Kidney epithelial cell (primary cell): ENCODE measurements at regions not wholly inside any gene's neighbourhood (a gene's known extent, or its start where the extent isn't known, plus 50 kb on each side); places are given as distances from the start of the nearest gene placed in this dataset.

ENCODE experiments used
- DNase-seq: peaks from one replicate; pipeline ENCODE4 v3.0.0-alpha.2; 2010; ENCODE audit warnings: low read depth
- H3K27me3 ChIP-seq: 2 replicates; pipeline ENCODE4 v1.6.0; 2011; ENCODE audit warnings: low read length; ENCODE audit not compliant: control insufficient read depth, insufficient read depth
- H3K36me3 ChIP-seq: 2 replicates; pipeline ENCODE4 v1.5.1; 2011; ENCODE audit warnings: low read length; ENCODE audit not compliant: control insufficient read depth, insufficient read depth
- H3K4me3 ChIP-seq: 2 replicates; pipeline ENCODE4 v1.5.1; 2011; ENCODE audit warnings: low read depth, mild to moderate bottlenecking, control low read depth, low read length
- CTCF ChIP-seq: IDR thresholded peaks from 2 replicates; pipeline ENCODE4 v1.5.1; 2011; ENCODE audit warnings: mild to moderate bottlenecking, moderate library complexity, low read length, control low read depth, inconsistent platforms; ENCODE audit not compliant: insufficient read depth, poor library complexity, severe bottlenecking

- Histone ChIP-seq H3K36me3 (peaks cover 12% of the 10 kb centered on the region), H3K27me3 (no peaks in the 10 kb centered on the region), H3K4me3 (no peak overlapping the region)
- no peak for TF ChIP-seq CTCF
- no peak for DNase-seq
Measured at GRCh38 chr22:46094676-46095075, 55.6 kb upstream of the PPARA start.

GRCh38 chr22:46096051-46096450, 54.3 kb upstream of the PPARA start:
- Histone ChIP-seq H3K27me3 (no peaks in the 10 kb centered on the region), H3K36me3 (peaks cover 14% of the 10 kb centered on the region), H3K4me3 (no peak overlapping the region)
- DNase-seq: no peak
- no peak for TF ChIP-seq CTCF

- no peak for DNase-seq
- no peaks in the 10 kb centered on the region for H3K27me3 ChIP-seq
- H3K4me3 ChIP-seq: no peak overlapping the region
- H3K36me3 ChIP-seq: peaks cover 15% of the 10 kb centered on the region
- no peak for TF ChIP-seq CTCF
Measured at GRCh38 chr22:46096706-46097230, 53.6 kb upstream of the PPARA start.

GRCh38 chr22:46097268-46097900, 52.9 kb upstream of the PPARA start:
- DNase-seq: no peak
- peaks cover 16% of the 10 kb centered on the region for H3K36me3 ChIP-seq
- H3K27me3 ChIP-seq: no peaks in the 10 kb centered on the region
- H3K4me3 ChIP-seq: no peak overlapping the region
- no peak for TF ChIP-seq CTCF

- Histone ChIP-seq H3K27me3 (no peaks in the 10 kb centered on the region), H3K4me3 (no peak overlapping the region), H3K36me3 (peaks cover 18% of the 10 kb centered on the region)
- DNase-seq: no peak
- TF ChIP-seq CTCF: no peak
Measured at GRCh38 chr22:46098525-46099475, 51.5 kb upstream of the PPARA start.
